ENCODE measurements at regions not wholly inside any gene's neighbourhood (a gene's known extent, or its start where the extent isn't known, plus 50 kb on each side); places are given as distances from the start of the nearest gene placed in this dataset.

DNA sequence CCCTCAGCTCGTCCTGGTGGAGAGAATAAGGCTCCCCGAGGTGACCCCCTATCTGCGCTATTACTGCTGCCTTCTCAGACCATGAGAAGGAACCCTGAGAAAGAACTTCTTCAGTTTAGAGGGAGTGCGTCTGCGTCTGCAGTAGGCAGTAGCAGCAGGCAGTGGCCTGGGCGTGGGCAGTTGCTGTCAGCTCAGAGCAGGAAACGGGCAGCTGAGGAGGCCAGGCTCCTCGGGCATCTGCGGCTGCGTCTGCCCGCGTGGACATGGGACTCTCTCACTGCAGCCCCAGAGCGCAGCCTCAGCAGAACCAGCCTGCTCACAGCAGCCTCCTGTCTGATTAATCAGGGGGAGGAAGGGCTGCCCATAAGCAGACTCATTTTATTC lies 49.8 kb upstream of the FCN1 start:
- peak; percentile 13 for DNase-seq
- H3K9me3 ChIP-seq (ENCODE audit: severe bottlenecking): no peaks in the 10 kb centered on the region
- no peaks in the 10 kb centered on the region for H3K36me3 ChIP-seq
- H3K27ac ChIP-seq: peak overlapping the region; percentile 34
- TF ChIP-seq, protein P1, sequence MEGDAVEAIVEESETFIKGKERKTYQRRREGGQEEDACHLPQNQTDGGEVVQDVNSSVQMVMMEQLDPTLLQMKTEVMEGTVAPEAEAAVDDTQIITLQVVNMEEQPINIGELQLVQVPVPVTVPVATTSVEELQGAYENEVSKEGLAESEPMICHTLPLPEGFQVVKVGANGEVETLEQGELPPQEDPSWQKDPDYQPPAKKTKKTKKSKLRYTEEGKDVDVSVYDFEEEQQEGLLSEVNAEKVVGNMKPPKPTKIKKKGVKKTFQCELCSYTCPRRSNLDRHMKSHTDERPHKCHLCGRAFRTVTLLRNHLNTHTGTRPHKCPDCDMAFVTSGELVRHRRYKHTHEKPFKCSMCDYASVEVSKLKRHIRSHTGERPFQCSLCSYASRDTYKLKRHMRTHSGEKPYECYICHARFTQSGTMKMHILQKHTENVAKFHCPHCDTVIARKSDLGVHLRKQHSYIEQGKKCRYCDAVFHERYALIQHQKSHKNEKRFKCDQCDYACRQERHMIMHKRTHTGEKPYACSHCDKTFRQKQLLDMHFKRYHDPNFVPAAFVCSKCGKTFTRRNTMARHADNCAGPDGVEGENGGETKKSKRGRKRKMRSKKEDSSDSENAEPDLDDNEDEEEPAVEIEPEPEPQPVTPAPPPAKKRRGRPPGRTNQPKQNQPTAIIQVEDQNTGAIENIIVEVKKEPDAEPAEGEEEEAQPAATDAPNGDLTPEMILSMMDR (IDR thresholded peaks at IDR 0.05; ENCODE audit: low read depth, low read length): no peak
- no peaks in the 10 kb centered on the region for H3K27me3 ChIP-seq (ENCODE audit: insufficient read depth, low read depth, severe bottlenecking)
- no peak overlapping the region for H3K4me3 ChIP-seq (ENCODE audit: low read depth, low read length)

DNA sequence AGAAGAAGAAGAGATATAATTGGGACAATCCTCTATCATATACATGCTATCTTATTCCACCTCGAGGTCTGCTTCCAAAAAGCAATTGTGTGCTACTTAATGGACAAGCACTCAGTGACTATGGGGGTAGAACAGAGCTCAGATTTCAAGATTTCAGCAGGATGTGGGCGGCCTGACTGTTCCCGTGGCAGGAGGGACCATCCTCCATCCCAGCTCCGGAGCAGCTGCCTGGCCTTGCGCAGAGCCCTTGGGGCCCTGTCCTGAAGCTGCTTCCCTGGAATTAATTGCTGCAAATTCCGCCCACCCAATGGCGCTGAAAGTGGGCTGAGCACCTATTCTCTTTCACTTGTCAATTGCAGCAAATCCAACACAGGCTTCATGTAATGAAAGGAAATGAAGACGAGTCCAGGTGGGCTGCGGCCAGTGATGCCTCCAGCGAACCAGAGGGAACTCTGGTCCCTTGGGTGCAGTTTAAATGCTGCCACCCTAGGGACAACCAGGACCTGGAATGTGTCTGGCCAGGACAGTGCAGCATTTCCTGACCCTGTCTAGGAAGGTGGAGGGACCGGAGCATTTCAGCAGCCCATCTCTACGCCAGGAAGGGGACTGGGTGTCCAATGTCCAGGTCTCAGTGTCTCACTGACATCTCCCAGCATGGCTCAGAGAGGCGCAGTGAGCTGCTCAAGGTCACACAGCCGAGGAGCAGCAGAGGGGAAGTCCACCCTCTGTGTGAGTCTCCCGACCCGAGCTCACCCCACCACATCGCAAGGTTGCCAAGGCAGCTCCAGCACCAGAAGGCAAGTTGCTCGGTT lies 50.5 kb upstream of the FCN1 start:
- peak overlapping the region; percentile 34; the same call in 1 of the 2 replicates for H3K27ac ChIP-seq
- no peaks in the 10 kb centered on the region for H3K27me3 ChIP-seq (ENCODE audit: insufficient read depth, low read depth, severe bottlenecking)
- no peak overlapping the region for H3K4me3 ChIP-seq (ENCODE audit: low read depth, low read length)
- peak; percentile 46 for DNase-seq
- no peaks in the 10 kb centered on the region for H3K36me3 ChIP-seq
- no peaks in the 10 kb centered on the region for H3K9me3 ChIP-seq (ENCODE audit: severe bottlenecking)
- TF ChIP-seq, protein P1 (IDR thresholded peaks at IDR 0.05; ENCODE audit: low read depth, low read length): no peak

DNA sequence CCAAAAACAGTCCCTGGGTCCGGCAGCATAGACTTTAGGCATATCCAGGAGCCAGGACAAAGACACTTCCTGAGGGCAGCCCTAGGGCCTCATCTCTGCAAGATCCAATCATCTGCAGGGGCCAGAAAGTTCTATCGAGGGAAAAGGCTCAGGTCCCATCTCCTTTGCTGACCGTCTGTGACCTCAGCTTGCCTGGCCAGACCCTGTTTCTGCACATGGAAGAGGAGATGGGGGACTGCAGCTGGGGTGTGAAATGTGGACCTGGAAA lies 51.0 kb upstream of the FCN1 start:
- Histone ChIP-seq H3K36me3 (no peaks in the 10 kb centered on the region), H3K9me3 (ENCODE audit: severe bottlenecking) (no peaks in the 10 kb centered on the region), H3K27ac (no peak overlapping the region), H3K4me3 (ENCODE audit: low read depth, low read length) (no peak overlapping the region), H3K27me3 (ENCODE audit: insufficient read depth, low read depth, severe bottlenecking) (no peaks in the 10 kb centered on the region)
- TF ChIP-seq, protein P1 (IDR thresholded peaks at IDR 0.05; ENCODE audit: low read depth, low read length): no peak
- no peak for DNase-seq

DNA sequence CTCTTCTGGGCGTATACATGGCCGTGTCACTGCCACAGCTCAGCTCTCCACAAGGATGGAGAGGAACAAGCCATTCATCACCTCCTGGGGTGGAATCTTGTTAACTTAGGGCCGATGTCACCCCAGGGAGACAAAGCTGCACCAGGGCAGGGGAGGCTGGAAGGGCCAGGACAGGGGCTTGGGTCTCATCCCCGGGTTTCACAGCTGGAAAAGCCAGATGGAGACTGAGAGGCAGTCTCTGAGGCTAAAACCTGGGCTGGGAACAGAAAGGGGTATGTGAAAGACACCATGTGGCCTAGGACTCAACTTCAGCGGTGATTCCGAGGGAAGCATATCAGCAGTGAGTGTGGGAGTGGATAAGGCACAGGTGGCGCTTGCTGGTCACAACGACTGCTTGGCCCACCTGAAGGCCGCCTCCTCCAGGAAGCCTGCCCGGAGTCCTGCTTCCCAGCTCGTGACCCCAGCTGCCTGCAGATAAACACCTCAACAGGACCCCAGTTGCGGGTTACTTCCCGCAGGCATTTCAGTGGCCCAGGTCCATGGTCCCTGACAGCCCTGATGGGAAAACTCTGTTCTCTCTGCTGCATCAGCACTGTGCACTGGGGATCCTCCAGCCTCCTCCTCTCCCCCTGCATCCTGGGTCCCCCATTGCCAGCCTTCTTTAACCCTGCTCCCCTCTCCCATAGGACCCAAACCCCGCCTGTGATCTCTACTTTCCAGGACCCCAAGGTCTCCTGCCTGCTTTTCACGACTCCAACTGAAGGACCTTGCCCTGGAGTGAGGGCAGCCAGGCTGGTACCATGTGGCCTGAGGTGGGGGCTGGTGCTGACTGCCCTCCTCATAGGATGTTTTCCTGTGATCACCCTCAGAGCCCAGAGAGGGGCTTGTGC lies 51.7 kb upstream of the FCN1 start:
- Histone ChIP-seq H3K27ac (no peak overlapping the region), H3K4me3 (ENCODE audit: low read depth, low read length) (no peak overlapping the region), H3K36me3 (no peaks in the 10 kb centered on the region), H3K9me3 (ENCODE audit: severe bottlenecking) (no peaks in the 10 kb centered on the region), H3K27me3 (ENCODE audit: insufficient read depth, low read depth, severe bottlenecking) (no peaks in the 10 kb centered on the region)
- peak; percentile 5 for DNase-seq
- TF ChIP-seq, protein P1 (IDR thresholded peaks at IDR 0.05; ENCODE audit: low read depth, low read length): no peak

DNA sequence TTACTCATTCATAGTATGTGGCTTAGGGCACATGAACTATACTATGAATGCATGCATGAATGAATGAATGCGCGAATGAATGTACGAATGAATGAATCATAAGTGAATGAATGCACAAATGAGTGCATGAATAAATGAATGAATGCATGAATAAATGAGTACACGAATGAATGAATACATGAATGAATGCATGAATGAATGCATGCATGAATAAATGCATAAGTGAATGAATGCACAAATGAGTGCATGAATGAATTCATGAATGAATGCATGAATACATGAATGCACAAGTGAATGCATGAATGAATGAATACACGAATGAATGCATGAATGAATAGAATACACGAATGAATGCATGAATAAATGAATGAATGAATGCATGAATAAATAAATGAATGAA lies 52.5 kb upstream of the FCN1 start:
- DNase-seq: no peak
- TF ChIP-seq, protein P1 (IDR thresholded peaks at IDR 0.05; ENCODE audit: low read depth, low read length): no peak
- Histone ChIP-seq H3K4me3 (ENCODE audit: low read depth, low read length) (no peak overlapping the region), H3K27me3 (ENCODE audit: insufficient read depth, low read depth, severe bottlenecking) (no peaks in the 10 kb centered on the region), H3K9me3 (ENCODE audit: severe bottlenecking) (no peaks in the 10 kb centered on the region), H3K36me3 (no peaks in the 10 kb centered on the region), H3K27ac (no peak overlapping the region)
